Testis (tissue), 2 donors: ENCODE measurements at regions not wholly inside any gene's neighbourhood (a gene's known extent, or its start where the extent isn't known, plus 50 kb on each side); places are given as distances from the start of the nearest gene placed in this dataset.

Experiments used
- DNase-seq: peaks from one replicate; pipeline ENCODE4 v3.0.0-alpha.2; 2019
- H3K27ac ChIP-seq, 2 donors: fragments of 200-600 bp; sonication (generic); one replicate each; pipeline ENCODE4 v1.5.1; 2019
- H3K27me3 ChIP-seq: fragments of 200-600 bp; sonication (generic); one replicate; pipeline ENCODE4 v1.5.1; 2019
- H3K36me3 ChIP-seq: fragments of 200-600 bp; sonication (generic); one replicate; pipeline ENCODE4 v1.5.1; 2017; ENCODE audit warnings: low read depth; ENCODE audit errors: missing control alignments
- H3K4me1 ChIP-seq: fragments of 200-600 bp; sonication (generic); one replicate; pipeline ENCODE4 v1.5.1; 2019
- H3K4me3 ChIP-seq, 2 donors: fragments of 200-600 bp; sonication (generic); one replicate each; pipeline ENCODE4 v1.5.1; 2017 to 2019
- H3K9me3 ChIP-seq: fragments of 200-600 bp; sonication (generic); one replicate; pipeline ENCODE4 v1.5.1; 2017
- CTCF ChIP-seq, 3 experiments: fragments of 450-650 bp in 2 of 3; fragments of 200-600 bp in 1 of 3; sonication (generic) in 1 of 3; IDR thresholded peaks; one replicate each; pipeline ENCODE4 v1.5.1; 2016 to 2019; ENCODE audit warnings: antibody characterized with exemption in 3 of 3, mild to moderate bottlenecking in 2 of 3, moderate library complexity in 1 of 3
- POLR2A ChIP-seq: fragments of 450-650 bp; IDR thresholded peaks from one replicate; pipeline ENCODE4 v1.6.1; 2017; ENCODE audit warnings: antibody characterized with exemption, mild to moderate bottlenecking, moderate library complexity
- WGBS, 2 donors: methylation state at CpG; one replicate each; pipeline ENCODE4 v1.1.5; 2018; 5-methylcytosine and 5-hydroxymethylcytosine counted together
- intact Hi-C: fragments of 100-400 bp; cut with DNase I; formaldehyde crosslinking; loops from one replicate; pipeline ENCODE4 v1.15.1; 2023; ENCODE audit warnings: low total_unique reads

DNA sequence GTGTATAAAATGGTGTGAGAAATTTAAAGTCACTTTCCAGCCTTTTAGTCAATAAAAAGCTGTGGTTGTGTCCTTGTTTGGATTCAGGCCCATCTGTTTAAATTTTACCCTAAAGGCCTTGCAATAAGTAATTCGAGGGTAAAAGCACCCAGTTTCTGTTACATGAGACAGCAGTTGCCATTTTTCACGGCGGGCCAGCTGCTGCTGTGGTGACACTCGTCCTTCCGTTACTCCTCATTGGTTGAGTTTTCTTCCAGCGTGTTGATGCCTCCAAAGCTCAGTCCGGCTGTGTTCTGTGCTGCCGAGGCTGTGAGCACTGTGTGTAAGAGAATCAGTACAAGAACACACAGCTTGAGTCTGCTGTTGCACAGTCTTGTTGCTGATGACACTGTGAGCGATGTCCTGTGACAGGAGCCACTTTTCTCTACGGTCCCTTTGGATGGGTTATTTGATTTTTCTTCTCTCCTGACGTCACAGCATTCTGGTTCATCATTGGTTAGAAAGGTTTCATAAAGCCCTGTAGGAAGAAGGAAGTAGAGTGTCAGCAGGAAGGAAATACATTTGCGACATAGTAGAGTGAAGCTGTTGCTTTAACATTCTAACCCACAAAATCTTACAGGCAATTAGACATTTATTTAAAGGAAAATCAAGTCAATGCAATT lies 602.5 kb upstream of the ARGLU1 start:
- TF ChIP-seq POLR2A (no peak), CTCF (IDR thresholded peaks at IDR 0.05) (no peak)
- no peak overlapping the region for H3K4me3 ChIP-seq
- no peaks in the 10 kb centered on the region for H3K27me3 ChIP-seq
- intact Hi-C loops = no loop called here
- no peaks in the 10 kb centered on the region for H3K4me1 ChIP-seq
- H3K36me3 ChIP-seq = no peaks in the 10 kb centered on the region
- 70 to 83% methylated on average over 12 of the region's 12 CpGs for WGBS, 2 donors
- no peak for DNase-seq
- H3K27ac ChIP-seq = no peak overlapping the region
- no peaks in the 10 kb centered on the region for H3K9me3 ChIP-seq

DNA sequence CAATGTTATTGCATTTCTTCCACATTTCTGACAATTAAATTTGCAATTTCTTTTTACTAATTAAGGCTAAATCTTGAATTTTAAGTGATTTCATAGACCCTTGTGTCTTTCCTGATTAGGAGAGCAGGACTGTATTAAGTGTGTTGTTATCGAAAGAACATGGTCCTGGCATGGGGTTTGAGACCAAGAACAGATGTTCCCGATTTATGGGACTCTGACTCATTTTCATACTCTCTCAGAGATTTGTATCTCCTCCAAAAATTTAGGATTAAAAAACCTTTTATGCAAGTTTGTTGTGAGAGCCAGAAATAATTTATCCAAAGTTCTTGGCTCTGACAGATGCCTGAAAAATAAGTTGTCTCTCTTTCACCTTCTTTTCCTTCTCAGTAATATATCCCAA lies 589.3 kb upstream of the ARGLU1 start:
- DNase-seq = no peak
- no peaks in the 10 kb centered on the region for H3K27me3 ChIP-seq
- no peak overlapping the region for H3K27ac ChIP-seq
- no peaks in the 10 kb centered on the region for H3K9me3 ChIP-seq
- no peaks in the 10 kb centered on the region for H3K4me1 ChIP-seq
- WGBS, 2 donors = 60% methylated on average over 2 of the region's 2 CpGs
- TF ChIP-seq CTCF (IDR thresholded peaks at IDR 0.05) (no peak), POLR2A (no peak)
- H3K4me3 ChIP-seq = no peak overlapping the region
- intact Hi-C loops = no loop called here
- H3K36me3 ChIP-seq = no peaks in the 10 kb centered on the region

DNA sequence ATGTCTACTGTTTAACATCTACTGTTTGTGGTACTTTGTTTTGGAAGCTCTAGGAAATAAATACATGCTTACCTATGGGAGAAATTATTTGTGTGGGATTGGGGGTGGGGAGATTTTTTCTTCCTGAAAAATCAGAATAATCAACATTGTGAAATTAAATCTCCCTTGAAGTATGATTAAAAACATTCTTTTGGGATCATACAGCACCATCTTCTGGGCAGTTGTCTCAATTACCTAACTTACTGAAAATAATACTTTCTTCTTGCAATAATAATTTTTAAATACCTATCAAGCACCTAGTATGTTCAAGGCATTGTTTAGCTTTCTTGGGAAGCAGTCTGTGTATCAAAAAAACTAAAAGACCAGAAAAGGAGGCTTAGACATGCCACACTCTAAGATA lies 576.5 kb upstream of the ARGLU1 start:
- DNase-seq = no peak
- H3K9me3 ChIP-seq = no peaks in the 10 kb centered on the region
- TF ChIP-seq POLR2A (no peak), CTCF (IDR thresholded peaks at IDR 0.05) (no peak)
- no peak overlapping the region for H3K27ac ChIP-seq
- H3K36me3 ChIP-seq = no peaks in the 10 kb centered on the region
- H3K27me3 ChIP-seq = no peaks in the 10 kb centered on the region
- intact Hi-C loops = no loop called here
- H3K4me1 ChIP-seq = no peaks in the 10 kb centered on the region
- no peak overlapping the region for H3K4me3 ChIP-seq

- WGBS, 2 donors = 62 to 65% methylated on average over 3 of the region's 3 CpGs
- H3K9me3 ChIP-seq = no peaks in the 10 kb centered on the region
- no peak overlapping the region for H3K4me3 ChIP-seq
- H3K36me3 ChIP-seq = no peaks in the 10 kb centered on the region
- H3K4me1 ChIP-seq = no peaks in the 10 kb centered on the region
- no peak for DNase-seq
- H3K27me3 ChIP-seq = no peaks in the 10 kb centered on the region
- H3K27ac ChIP-seq = no peak overlapping the region
- TF ChIP-seq POLR2A (no peak), CTCF (IDR thresholded peaks at IDR 0.05) (no peak)
- intact Hi-C loops = no loop called here
Observed at GRCh38 chr13:107141767-107142166, 573.8 kb upstream of the ARGLU1 start.

GRCh38 chr13:107139006-107139405 lies 571.1 kb upstream of the ARGLU1 start:
- Histone ChIP-seq H3K4me3 (no peak overlapping the region), H3K9me3 (no peaks in the 10 kb centered on the region), H3K27ac (no peak overlapping the region), H3K4me1 (no peaks in the 10 kb centered on the region), H3K27me3 (no peaks in the 10 kb centered on the region), H3K36me3 (no peaks in the 10 kb centered on the region)
- WGBS, 2 donors = 27 to 28% methylated on average over 1 of the region's 1 CpG
- no peak for DNase-seq
- TF ChIP-seq CTCF (IDR thresholded peaks at IDR 0.05) = no peak
- TF ChIP-seq POLR2A = no peak
- intact Hi-C loops = no loop called here
